Activated naive CD4-positive, alpha-beta T cell treated with anti-CD3 and anti-CD28 coated beads, Interleukin-2, amount 50 U/mL, for 72 hours (primary cell): ENCODE measurements at regions not wholly inside any gene's neighbourhood (a gene's known extent, or its start where the extent isn't known, plus 50 kb on each side); places are given as distances from the start of the nearest gene placed in this dataset.

Experiments used
- ATAC-seq, 2 donors: fragments of 150-1000 bp; cut with Tn5 transposase; 2 replicates each; pipeline ENCODE4 v1.10.0; 2021; ENCODE audit warnings: mild to moderate bottlenecking in 2 of 2, moderate library complexity in 2 of 2
- DNase-seq, 2 donors: peaks; one replicate each; pipeline ENCODE4 v3.0.0; 2021 to 2022; ENCODE audit warnings: low spot score in 2 of 2
- H3K27ac Mint-ChIP-seq, 2 donors: one replicate each; pipeline ENCODE4 v1.8.0; 2022; ENCODE audit warnings: mild to moderate bottlenecking in 2 of 2, mixed read lengths in 2 of 2
- H3K36me3 Mint-ChIP-seq, 2 donors: one replicate each; pipeline ENCODE4 v1.8.0; 2022; ENCODE audit warnings: mixed read lengths in 2 of 2
- H3K9me3 Mint-ChIP-seq, 2 donors: one replicate each; pipeline ENCODE4 v1.8.0; 2022; ENCODE audit warnings: mixed read lengths in 2 of 2

DNA sequence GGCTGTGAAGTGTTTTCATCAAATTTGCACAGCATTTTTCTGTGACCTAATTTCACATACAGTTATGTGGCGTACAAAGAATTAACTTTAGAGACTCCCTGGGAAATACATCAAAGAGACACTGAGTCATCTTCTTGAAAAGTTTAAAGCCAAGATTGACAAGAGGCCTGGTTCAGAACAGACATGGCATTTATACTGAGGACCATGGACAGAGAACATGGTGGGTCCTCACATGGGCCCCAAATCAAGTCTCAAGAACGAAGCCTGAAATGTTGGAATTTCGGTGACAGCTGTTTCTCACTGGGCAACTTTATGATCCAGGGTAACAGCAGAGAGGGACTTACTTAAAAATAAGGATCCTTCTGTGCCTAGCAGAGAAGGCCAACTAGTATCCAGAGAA is 311.5 kb upstream of the KCNJ16 start:
- Mint-ChIP-seq H3K9me3 (peaks cover 0 to 9% of the 10 kb centered on the region in 2 donors), H3K36me3 (no peaks in the 10 kb centered on the region), H3K27ac (no peak overlapping the region)
- DNase-seq (no peak), ATAC-seq (no peak)

DNA sequence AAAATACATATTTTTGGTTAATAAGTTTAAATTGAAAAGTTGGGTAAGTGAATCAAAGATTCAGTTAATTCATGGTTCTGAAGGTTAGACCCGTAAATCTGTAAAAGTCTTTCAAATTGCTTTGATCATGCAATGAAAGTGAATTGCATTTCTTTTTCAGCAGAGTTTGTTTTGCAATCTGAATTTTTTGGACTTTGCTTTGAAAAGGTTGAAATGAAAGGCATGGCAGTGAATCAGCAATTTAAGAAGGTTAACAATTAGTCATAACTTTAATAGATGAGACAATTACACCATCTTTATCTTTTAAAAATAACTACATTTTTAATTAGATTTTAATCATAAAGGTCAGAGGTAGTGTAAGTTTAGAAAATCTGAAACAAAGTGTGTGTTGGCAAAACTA is 310.9 kb upstream of the KCNJ16 start:
- Mint-ChIP-seq H3K9me3 (peaks cover 0 to 9% of the 10 kb centered on the region in 2 donors), H3K27ac (no peak overlapping the region), H3K36me3 (no peaks in the 10 kb centered on the region)
- DNase-seq (no peak), ATAC-seq (no peak)

DNA sequence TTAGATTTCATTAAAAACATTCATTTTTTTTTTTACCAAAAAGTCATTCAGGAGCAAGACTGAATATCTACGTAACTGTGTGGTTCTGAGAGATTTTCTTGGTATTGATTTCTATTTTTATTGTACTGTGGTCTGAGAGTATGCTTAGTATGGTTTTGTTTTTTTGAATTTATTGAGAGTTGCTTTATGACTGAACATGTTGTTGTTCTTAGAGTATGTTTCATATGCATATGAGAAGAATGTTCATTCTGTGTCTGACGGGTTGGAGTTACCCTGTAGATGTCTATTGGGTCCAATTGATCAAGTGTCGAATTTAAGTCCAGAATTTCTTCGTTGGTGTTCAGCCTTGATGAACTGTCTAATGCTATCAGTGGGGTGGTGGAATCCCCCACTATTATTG is 306.0 kb upstream of the KCNJ16 start:
- Mint-ChIP-seq H3K9me3 (peaks cover 4 to 9% of the 10 kb centered on the region in 2 donors), H3K27ac (no peak overlapping the region), H3K36me3 (no peaks in the 10 kb centered on the region)
- no peak for ATAC-seq
- DNase-seq, result no peak

DNA sequence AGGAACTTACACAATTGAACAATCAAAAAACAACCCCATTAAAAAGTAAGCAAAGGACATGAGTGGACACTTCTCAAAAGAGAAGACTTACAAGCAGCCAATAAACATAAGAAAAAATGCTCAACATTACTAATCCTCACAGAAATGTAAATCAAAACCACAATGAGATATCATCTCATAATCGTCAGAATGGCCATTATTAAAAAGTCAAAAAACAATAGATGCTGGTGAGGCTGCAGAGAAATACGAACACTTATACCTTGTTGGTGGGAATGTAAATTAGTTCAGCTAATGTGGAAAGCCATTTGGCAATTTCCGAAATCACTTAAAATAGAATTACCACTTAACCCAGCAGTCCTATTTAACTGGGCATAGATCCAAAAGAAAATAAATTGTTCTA is 301.9 kb upstream of the KCNJ16 start:
- DNase-seq (no peak), ATAC-seq (no peak)
- Mint-ChIP-seq H3K9me3 (peaks cover 8 to 16% of the 10 kb centered on the region in 2 donors), H3K36me3 (no peaks in the 10 kb centered on the region), H3K27ac (no peak overlapping the region)

DNA sequence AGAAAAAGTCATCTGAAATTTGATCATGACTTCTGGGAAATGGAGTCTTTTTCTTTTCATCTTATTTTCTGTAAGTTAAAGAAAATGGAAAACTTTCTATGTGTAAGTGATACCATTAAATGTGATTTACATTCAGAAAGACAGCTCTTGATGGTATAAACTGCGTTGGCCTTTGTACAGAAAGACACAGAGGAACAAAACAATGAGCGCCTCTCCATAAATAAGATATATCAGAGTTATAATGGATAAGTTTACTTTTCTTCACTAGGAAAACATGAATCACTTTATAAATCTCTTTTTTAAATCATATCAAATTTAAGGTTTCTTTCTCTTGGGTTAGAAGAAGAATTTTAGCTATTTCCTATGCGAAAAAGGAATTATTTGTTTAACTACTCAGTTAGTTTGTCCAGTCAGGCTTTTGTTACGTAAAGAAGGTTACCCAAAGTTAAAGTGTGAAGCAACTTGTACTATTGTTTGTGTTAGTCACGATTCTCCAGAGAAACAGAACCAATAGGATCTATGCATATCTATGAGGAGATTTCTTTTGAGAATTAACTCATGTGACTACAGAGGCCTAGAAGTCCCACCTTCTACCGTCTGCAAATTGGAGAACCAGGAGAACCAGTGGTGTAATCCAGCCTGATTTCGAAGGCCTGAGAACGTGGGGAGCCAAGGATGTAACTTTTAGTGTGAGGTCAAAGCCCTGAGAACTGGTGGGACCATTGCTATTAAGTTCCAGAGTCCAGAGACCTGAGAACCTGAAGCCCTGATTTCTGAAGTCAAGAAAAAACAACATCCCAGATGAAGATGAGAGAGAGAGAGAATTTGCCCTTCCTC is 295.4 kb upstream of the KCNJ16 start:
- Mint-ChIP-seq H3K9me3 (peaks cover 9 to 12% of the 10 kb centered on the region in 2 donors), H3K27ac (no peak overlapping the region)
- ATAC-seq, result no peak

DNA sequence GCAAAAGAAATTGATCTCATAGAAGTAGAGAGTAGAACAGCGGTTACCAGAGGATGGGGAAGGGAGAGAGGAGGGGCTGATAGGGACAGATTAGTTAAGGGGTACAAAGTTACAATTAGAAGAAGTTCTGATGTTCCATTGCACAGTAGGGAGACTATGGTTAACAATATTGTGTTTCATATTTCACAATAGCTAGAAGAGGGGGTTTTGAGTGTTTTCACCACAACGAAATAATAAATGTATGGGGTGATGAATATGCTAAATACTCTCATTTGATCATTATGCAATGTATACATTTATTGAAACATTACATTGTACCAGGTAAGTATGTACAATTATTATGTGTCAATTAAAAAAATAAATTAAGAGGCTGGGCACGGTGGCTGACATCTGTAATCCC is 291.2 kb upstream of the KCNJ16 start:
- ATAC-seq (no peak), DNase-seq (no peak)
- Mint-ChIP-seq H3K9me3 (peaks cover 11 to 13% of the 10 kb centered on the region in 2 donors), H3K36me3 (peaks cover 0 to 6% of the 10 kb centered on the region in 2 donors), H3K27ac (no peak overlapping the region)

More for the DNA sequence above, 295.4 kb upstream of the KCNJ16 start:
- H3K36me3 Mint-ChIP-seq, result no peaks in the 10 kb centered on the region
- DNase-seq, result no peak

DNA sequence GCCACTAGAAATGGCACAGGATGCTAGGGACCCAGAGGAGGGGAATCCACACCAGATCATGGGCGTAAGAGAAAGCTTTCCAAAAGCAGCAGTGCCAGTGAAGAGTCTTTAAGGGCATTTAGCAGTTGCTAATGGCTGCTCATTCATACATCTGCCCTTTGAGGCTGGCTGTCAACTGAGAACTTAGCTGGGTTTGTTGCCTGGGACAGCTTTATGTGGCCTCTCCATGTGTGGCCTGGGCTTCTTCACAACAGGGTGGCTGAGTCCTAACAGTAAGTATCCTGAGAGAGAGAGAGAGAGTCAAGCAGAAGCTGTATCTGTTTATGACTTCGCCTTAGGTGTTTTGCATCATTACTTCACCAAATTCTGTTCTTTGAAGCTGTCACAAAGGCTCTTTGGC is 286.1 kb upstream of the KCNJ16 start:
- DNase-seq, result no peak
- ATAC-seq, result no peak
- peaks cover 6 to 20% of the 10 kb centered on the region in 2 donors for H3K9me3 Mint-ChIP-seq
- H3K27ac Mint-ChIP-seq, result no peak overlapping the region
- H3K36me3 Mint-ChIP-seq, result peaks cover 0 to 6% of the 10 kb centered on the region in 2 donors

DNA sequence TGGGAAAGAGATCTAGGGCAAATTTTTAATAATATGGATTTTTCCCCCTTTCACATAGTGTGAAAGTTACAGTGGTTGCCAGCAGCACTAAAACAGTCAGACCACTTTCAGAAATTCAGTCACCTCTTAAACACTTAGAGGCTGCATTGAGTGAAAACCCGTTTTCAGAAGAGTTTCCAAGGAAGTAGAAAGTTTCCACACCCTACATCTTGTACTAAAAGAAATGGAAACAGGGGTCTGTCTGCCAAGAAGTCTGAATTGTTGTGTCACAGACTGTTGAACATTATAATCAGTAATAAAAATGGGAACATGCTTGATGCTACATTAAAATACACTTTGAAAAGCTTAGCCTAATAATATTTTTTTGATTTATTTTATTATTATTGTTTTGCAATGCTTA is 278.9 kb upstream of the KCNJ16 start:
- no peak overlapping the region for H3K27ac Mint-ChIP-seq
- DNase-seq, result no peak
- peaks cover 0 to 6% of the 10 kb centered on the region in 2 donors for H3K36me3 Mint-ChIP-seq
- no peak for ATAC-seq
- H3K9me3 Mint-ChIP-seq, result peaks cover 15 to 31% of the 10 kb centered on the region in 2 donors

DNA sequence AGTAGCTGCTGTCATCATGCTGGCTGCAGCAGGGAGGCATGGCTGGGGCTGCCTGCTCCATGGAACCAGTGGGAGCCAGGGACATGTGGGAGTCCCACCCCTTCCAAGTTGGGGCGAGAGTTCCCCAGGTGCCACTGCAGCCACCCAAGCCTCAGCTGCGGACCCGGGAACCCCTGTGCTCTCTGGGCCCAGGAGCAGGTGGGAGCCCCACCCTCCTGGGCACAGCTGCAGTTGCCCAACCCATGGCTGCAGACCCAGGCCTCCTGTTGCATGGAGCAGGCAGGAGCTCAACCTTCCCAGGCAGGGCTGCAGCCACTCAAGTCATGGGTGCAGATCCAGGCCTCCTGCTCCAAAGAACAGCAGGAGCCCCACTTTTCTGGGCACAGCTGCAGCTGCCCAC is 274.2 kb upstream of the KCNJ16 start:
- ATAC-seq (no peak), DNase-seq (no peak)
- peaks cover 26% of the 10 kb centered on the region in 2 donors for H3K9me3 Mint-ChIP-seq
- no peak overlapping the region for H3K27ac Mint-ChIP-seq
- H3K36me3 Mint-ChIP-seq, result peaks cover 0 to 6% of the 10 kb centered on the region in 2 donors

DNA sequence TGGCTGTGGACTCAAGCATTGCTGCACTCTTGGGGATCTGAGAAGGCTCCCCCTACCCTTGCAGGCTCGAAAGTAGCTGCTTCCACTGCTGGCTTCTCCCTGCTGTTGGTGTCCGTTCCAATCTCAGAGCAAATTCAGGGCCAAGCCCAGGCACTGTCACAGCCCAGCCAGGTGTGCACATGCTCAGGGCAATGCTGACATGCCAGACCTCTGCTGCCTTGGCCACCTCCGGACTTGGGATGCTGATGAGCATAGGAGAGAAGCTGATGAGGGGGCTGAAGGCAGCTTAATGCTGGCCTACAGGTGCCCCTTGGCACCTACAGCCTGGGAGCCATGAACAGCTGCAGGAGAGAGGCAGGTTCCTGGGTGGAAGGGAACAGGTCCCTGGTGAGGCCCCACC is 273.7 kb upstream of the KCNJ16 start:
- peaks cover 0 to 6% of the 10 kb centered on the region in 2 donors for H3K36me3 Mint-ChIP-seq
- no peak overlapping the region for H3K27ac Mint-ChIP-seq
- DNase-seq (no peak), ATAC-seq (no peak)
- H3K9me3 Mint-ChIP-seq, result peaks cover 26% of the 10 kb centered on the region in 2 donors

DNA sequence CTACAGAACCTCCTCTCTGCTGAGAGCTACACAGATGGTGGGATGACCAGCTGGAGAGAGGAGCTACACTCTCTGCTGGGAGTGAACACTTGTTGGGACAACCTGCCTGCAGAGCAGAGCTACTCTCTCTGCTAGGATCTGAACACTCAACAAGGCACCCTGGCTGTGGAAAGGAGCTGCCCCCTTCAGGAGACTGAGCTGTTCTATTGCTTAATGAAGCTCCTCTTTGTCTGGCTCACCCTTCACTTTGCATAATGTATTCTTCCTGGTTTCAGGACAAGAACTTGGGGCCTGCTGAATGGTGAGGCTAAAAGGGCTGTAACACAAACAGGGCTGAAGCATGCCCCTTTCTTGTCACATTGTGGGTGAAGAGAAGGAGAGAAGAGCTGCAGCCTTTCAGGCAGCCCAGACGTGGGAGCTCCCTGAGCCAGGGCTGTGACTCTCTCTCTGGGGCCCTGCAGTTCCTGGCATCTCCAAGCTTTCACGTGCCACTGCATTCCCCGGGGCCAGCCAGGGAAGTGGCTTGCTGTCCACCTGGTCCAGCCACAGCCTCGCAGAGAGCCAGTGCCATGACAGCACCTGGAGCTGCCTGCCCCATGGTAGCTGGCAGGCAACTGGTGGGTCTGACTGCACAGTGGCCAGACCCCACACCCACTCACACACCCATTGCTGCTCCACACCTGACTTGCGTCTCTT is 272.8 kb upstream of the KCNJ16 start:
- no peak overlapping the region for H3K27ac Mint-ChIP-seq
- H3K36me3 Mint-ChIP-seq, result peaks cover 0 to 6% of the 10 kb centered on the region in 2 donors
- no peak for ATAC-seq
- no peak for DNase-seq
- peaks cover 25 to 26% of the 10 kb centered on the region in 2 donors for H3K9me3 Mint-ChIP-seq

DNA sequence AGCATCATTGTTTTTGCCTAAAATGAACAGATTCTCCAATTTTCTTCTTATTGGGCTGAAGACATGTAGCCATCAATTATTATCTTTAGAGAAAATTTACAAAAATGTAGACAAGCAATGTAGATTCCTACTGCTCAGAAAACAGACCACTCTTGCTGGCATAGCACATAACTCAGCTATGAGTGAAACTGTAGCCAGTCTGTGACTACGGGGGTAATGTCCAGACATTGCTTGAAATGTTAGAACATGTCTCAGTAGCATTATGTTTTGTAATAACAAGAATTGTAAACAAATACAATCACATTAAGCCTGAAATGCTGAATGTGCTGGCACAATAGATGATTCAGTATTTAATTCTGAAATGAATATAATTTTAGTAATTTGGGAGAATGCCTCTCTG is 265.7 kb upstream of the KCNJ16 start:
- H3K9me3 Mint-ChIP-seq, result peaks cover 6 to 8% of the 10 kb centered on the region in 2 donors
- H3K36me3 Mint-ChIP-seq, result no peaks in the 10 kb centered on the region
- no peak for ATAC-seq

DNA sequence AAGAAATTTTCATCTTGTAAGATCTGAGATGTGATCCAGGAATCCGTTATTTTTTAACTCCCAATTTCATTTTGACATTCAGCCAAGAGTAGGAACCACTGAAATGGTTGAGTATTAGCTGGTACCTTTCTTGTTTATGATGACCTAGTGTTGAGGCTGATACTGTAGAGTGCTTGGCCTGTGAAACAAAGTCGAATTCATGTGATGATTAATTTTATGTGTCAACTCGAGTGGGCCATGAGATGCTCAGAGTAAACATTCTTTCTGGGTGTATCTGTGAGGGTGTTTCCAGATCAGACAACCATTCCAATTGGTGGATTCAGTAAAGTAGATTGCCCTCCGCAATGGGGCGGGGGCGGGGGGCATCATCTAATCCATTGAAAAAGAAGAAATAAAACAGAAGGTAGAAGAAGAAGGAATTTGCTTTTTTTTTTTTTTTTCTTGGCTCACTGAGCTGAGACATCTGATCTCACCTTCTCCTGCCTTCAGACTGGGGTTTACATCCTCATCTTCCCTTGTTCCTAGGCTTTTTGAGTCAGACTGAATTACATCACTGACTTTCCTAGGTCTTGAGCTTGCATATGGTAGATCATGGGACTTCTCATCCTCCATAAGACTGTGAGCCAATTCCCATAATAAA is 264.6 kb upstream of the KCNJ16 start:
- H3K27ac Mint-ChIP-seq, result no peak overlapping the region
- no peak for DNase-seq
- H3K36me3 Mint-ChIP-seq, result no peaks in the 10 kb centered on the region
- no peak for ATAC-seq
- H3K9me3 Mint-ChIP-seq, result no peaks in the 10 kb centered on the region

More for the DNA sequence above, 265.7 kb upstream of the KCNJ16 start:
- DNase-seq, result no peak
- no peak overlapping the region for H3K27ac Mint-ChIP-seq

DNA sequence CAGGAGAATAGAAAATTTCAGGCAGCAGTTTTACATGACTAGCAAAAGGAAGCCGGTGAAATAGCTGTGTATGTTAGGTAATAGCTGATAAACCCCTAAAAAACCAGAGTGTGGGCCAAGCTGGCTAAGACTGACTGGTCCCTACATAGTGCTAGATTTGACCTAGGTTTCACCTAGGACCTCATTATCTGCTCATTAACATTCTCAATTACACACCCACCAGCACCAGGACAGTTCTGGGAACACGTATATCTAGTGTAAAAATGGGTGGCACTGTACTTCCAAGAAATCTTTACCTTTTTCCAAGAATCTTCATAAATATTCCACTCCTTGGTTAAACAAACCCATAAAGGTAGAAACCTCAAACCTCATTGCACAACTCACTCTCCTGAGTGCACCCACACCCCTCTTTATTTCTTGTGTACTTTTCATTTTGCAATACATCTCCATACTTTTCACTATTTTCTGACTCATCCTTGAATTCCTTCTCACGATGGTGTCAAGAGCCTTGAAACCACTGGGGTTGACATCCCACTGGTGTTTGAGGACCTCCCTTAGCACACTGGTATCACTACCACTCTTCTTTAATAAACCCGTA is 262.7 kb upstream of the KCNJ16 start:
- H3K27ac Mint-ChIP-seq, result no peak overlapping the region
- ATAC-seq, result no peak

DNA sequence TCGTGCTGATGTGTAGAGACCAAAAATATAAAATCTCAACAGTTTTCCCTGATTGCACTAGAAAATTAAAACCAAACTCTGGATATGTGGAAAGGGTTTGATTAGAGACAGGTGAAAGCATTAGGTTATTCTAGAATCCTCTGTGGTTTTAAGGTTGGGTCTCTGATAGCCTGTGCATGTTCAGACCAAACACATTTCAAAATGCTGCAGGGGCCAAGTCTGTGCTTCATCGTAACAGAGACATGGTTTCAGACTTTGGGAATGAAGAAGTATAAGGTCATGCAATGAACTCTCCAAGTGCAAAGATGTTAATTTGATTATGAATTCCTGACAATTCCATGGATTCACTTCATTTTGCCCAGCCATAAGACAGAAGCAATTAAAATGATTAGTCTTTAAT is 261.0 kb upstream of the KCNJ16 start:
- no peak overlapping the region for H3K27ac Mint-ChIP-seq
- no peak for ATAC-seq
- H3K9me3 Mint-ChIP-seq, result no peaks in the 10 kb centered on the region
- no peaks in the 10 kb centered on the region for H3K36me3 Mint-ChIP-seq
- DNase-seq, result no peak

More for the DNA sequence above, 262.7 kb upstream of the KCNJ16 start:
- H3K9me3 Mint-ChIP-seq, result no peaks in the 10 kb centered on the region
- no peak for DNase-seq
- H3K36me3 Mint-ChIP-seq, result no peaks in the 10 kb centered on the region

DNA sequence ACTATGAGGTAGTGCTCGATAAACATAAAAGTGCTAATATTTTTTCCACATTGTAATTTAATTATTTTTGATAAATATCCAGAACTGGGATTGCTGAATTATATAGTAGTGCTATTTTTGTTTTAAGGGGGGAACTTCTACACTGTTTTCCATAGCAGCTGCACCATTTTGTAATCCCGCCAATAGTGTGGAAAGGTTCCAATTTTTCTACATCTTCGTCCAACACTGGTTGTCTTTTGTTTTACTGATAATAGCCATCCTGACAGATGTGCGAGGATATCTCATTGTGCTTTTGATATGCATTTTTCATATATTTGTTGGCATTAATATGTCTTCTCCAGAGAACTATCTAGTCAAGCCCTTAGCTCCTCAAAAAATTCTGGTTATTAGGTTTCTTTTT is 259.6 kb upstream of the KCNJ16 start:
- ATAC-seq (no peak), DNase-seq (no peak)
- H3K27ac Mint-ChIP-seq, result no peak overlapping the region
- peaks cover 0 to 1% of the 10 kb centered on the region in 2 donors for H3K9me3 Mint-ChIP-seq
- no peaks in the 10 kb centered on the region for H3K36me3 Mint-ChIP-seq

DNA sequence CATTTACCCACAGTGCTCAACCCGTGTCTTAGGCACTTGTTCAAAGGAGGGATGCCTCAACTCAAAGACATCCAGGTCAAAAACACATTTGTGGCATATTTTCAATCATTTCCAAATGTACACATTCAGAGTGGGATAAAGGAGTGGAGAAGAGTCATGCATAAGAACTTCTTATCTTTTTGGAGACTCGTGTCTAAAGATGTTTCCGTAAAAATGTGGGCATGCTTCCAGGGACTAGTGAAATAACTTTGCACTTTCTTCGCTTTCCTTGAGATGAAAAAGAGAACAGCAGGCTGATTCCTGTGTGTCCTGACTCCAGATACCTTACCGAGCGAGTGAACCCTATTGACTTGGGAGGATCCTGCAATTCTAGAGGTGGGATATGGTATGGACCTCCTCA is 256.6 kb upstream of the KCNJ16 start:
- ATAC-seq, result no peak
- H3K36me3 Mint-ChIP-seq, result no peaks in the 10 kb centered on the region
- no peak overlapping the region for H3K27ac Mint-ChIP-seq
- H3K9me3 Mint-ChIP-seq, result peaks cover 0 to 3% of the 10 kb centered on the region in 2 donors
- no peak for DNase-seq
